Ovary (tissue), 7 donors: ENCODE measurements at regions not wholly inside any gene's neighbourhood (a gene's known extent, or its start where the extent isn't known, plus 50 kb on each side); places are given as distances from the start of the nearest gene placed in this dataset.

Experiments used
- DNase-seq, 5 donors: peaks; one replicate each; pipeline ENCODE4 v3.0.0-alpha.2; 2019 to 2020
- H3K27ac ChIP-seq, 2 donors: fragments of 200-600 bp; one replicate each; pipeline versions ENCODE4 v1.5.1 to v1.8.0; 2019 to 2022
- H3K27me3 ChIP-seq: fragments of 200-600 bp; one replicate; pipeline ENCODE4 v1.8.0; 2022
- H3K36me3 ChIP-seq: fragments of 200-600 bp; sonication (generic); one replicate; pipeline ENCODE4 v1.5.1; 2019
- H3K4me1 ChIP-seq: one replicate; pipeline ENCODE4 v1.8.1; 2013; ENCODE audit warnings: mild to moderate bottlenecking, moderate library complexity; ENCODE audit not compliant: insufficient read depth
- H3K4me3 ChIP-seq: fragments of 200-600 bp; sonication (generic); one replicate; pipeline ENCODE4 v1.5.1; 2017
- H3K9me3 ChIP-seq, 2 donors: fragments of 200-600 bp in 1 of 2; sonication (generic) in 1 of 2; one replicate each; pipeline versions ENCODE4 v1.5.1 to v1.8.1; 2013 to 2019; ENCODE audit warnings: mild to moderate bottlenecking in 1 of 2, moderate library complexity in 1 of 2
- EP300 ChIP-seq: sonication (generic); formaldehyde crosslinking; IDR thresholded peaks from one replicate; pipeline ENCODE4 v1.6.1; 2017; ENCODE audit warnings: antibody characterized with exemption
- POLR2A ChIP-seq: fragments of 450-650 bp; IDR thresholded peaks from one replicate; pipeline ENCODE4 v1.6.1; 2017; ENCODE audit warnings: antibody characterized with exemption, mild to moderate bottlenecking, moderate library complexity
- WGBS, 3 donors: extraction: QIAGEN DNeasy Blood & Tissue Kit in 1 of 3; methylation state at CpG; one replicate each; pipeline versions ENCODE4 v1.1.5 to v1.1.7; 2013 to 2017; 5-methylcytosine and 5-hydroxymethylcytosine counted together
- intact Hi-C, 4 donors: fragments of 100-400 bp; cut with DNase I; formaldehyde crosslinking; loops; one replicate each; pipeline versions ENCODE4 v1.11.0 to v1.15.1; 2022 to 2023
- TF ChIP-seq, protein P1 (sequence below), 3 donors: fragments of 450-650 bp in 2 of 3; fragments of 200-600 bp in 1 of 3; IDR thresholded peaks; one replicate each; pipeline versions ENCODE4 v1.5.1 to v1.8.0; 2016 to 2022; ENCODE audit warnings: antibody characterized with exemption in 3 of 3, mild to moderate bottlenecking in 1 of 3
- donor health status: DM: no; HTN: no; CAD: no; lungs with moderate emphysema.
- donor health status: DM: no; HTN: no; CAD: no.
- donor health status: Bipolar disorder and iron deficiency.
- donor health status: DM: no; HTN: no; CAD: no.
- donor health status: DM: yes; HTN: yes; CAD: no.

DNA sequence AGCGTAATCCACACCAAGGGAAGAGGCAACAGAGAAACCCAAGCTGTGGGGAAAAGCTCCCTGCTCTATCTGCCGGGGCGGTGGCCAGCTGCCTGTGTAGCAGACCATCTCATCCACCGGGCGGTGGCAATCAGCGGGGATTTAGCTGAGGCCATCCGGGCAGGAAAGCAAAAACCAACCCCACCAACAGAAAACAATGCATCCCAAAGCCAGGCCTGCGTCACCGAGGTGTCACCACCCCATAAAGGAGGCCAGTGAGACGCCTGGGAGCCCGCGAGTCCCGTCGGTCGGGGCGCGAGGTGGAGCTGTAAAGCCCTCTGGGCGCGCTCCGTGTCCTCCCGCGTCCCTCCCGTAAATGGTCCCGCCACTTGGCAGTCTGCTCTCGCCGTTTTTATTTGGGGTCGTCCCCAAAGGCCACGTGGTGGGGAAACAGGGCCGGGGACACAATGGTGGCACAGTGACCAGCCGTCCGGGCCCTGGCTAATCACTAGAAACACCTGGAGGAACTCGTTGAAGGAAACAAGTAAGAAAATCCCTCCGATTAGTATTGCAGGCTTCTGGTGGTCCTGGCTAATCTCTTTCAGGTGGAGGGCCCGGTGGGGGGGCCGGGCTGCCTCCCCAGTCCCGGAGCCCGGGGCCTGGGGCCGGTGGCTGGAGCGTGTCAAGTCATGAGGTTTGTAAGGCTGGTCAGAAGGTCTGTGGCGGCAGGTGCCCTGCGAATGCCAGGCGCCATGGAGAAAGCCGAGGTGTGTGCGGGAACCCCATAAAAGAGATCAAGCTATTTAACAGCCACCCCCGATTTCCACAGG, 94.7 kb upstream of the GSC start:
- H3K36me3 ChIP-seq, result no peaks in the 10 kb centered on the region
- WGBS, 3 donors, result 22 to 50% (median 28%) methylated on average over 45 of the region's 45 CpGs
- H3K27ac ChIP-seq, result no peak overlapping the region

DNA sequence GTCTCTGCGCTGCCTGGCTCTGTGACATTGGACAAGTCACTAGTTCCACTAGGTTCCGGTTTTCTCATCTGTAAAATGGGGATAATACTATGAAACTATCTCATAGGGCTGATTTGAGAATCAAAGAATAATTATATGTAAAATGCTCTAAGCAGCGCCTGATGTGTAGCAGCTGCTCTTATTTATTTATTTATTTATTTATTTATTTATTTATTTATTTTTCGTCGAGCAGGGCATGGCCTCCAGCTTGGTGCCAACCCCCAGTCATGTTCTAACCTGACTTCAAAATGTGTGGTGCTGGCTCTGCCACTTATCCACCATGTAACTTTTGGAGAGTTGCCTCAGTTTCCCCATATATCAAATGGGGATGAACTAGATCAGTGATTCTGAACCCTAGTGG, 93.5 kb upstream of the GSC start:
- Histone ChIP-seq H3K27me3 (no peaks in the 10 kb centered on the region), H3K27ac (no peak overlapping the region), H3K4me1 (no peaks in the 10 kb centered on the region), H3K36me3 (no peaks in the 10 kb centered on the region), H3K4me3 (no peak overlapping the region), H3K9me3 (no peaks in the 10 kb centered on the region)
- WGBS, 3 donors, result 96 to 97% (median 97%) methylated on average over 5 of the region's 5 CpGs
- DNase-seq, result no peak
- TF ChIP-seq, protein P1, sequence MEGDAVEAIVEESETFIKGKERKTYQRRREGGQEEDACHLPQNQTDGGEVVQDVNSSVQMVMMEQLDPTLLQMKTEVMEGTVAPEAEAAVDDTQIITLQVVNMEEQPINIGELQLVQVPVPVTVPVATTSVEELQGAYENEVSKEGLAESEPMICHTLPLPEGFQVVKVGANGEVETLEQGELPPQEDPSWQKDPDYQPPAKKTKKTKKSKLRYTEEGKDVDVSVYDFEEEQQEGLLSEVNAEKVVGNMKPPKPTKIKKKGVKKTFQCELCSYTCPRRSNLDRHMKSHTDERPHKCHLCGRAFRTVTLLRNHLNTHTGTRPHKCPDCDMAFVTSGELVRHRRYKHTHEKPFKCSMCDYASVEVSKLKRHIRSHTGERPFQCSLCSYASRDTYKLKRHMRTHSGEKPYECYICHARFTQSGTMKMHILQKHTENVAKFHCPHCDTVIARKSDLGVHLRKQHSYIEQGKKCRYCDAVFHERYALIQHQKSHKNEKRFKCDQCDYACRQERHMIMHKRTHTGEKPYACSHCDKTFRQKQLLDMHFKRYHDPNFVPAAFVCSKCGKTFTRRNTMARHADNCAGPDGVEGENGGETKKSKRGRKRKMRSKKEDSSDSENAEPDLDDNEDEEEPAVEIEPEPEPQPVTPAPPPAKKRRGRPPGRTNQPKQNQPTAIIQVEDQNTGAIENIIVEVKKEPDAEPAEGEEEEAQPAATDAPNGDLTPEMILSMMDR (IDR thresholded peaks at IDR 0.05), result no peak
- no peak for TF ChIP-seq EP300
- no peak for TF ChIP-seq POLR2A
- intact Hi-C loops, result no loop called here

More for the DNA sequence above, 94.7 kb upstream of the GSC start:
- no peak for DNase-seq
- Histone ChIP-seq H3K4me1 (no peaks in the 10 kb centered on the region), H3K9me3 (no peaks in the 10 kb centered on the region), H3K4me3 (no peak overlapping the region), H3K27me3 (no peaks in the 10 kb centered on the region)
- intact Hi-C loops, result no loop called here
- TF ChIP-seq, protein P1 (IDR thresholded peaks at IDR 0.05), result no peak
- no peak for TF ChIP-seq POLR2A
- TF ChIP-seq EP300, result no peak

DNA sequence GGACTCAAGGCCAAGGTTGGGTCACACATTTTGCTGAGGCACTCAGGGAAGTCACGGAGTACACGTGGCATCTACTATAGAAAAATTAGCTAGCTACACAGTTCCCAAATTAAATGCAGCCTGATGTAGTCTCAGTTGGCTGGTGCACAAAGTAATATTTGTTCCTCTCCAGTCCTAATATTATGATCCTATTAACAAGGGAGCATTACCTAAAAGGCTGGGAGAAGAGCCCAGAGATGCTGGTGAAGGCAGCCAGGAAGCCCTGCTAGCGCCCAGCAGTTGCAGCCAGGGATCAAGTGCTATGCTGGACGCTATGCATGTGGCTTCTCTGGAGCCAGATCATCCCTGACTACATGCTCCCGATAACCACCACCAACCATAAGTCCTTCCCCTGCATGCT, 88.0 kb upstream of the GSC start:
- whole genome bisulfite sequencing, 3 donors, result 54 to 61% (median 59%) methylated on average over 5 of the region's 5 CpGs
- no peak for DNase-seq
- TF ChIP-seq POLR2A (no peak), EP300 (no peak)
- TF ChIP-seq, protein P1 (IDR thresholded peaks at IDR 0.05), result no peak
- no peak overlapping the region for H3K4me3 ChIP-seq
- no peak overlapping the region for H3K27ac ChIP-seq
- H3K9me3 ChIP-seq, result no peaks in the 10 kb centered on the region
- intact Hi-C loops, result no loop called here
- no peaks in the 10 kb centered on the region for H3K36me3 ChIP-seq
- no peaks in the 10 kb centered on the region for H3K4me1 ChIP-seq
- no peaks in the 10 kb centered on the region for H3K27me3 ChIP-seq

DNA sequence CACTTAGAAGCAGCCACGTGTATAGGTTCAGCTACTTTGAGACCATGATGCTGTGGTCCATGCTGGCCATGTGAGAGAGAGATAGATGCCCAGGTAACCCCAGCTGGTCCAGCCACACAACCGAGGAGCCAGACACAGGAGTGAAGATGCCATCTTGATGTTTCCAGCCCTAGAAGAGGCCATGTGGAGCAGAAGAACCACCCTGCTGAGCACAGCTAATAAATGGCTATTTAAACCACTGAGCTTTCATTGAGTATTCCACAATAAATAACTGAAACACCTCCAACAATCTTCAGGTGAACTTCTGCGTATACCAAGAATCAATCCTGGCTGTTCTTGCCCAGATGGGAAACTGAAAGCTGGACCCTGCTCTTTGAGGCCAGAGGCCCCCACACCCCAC, 84.0 kb upstream of the GSC start:
- Histone ChIP-seq H3K4me1 (no peaks in the 10 kb centered on the region), H3K36me3 (no peaks in the 10 kb centered on the region), H3K27me3 (no peaks in the 10 kb centered on the region), H3K4me3 (no peak overlapping the region), H3K27ac (no peak overlapping the region), H3K9me3 (no peaks in the 10 kb centered on the region)
- WGBS, 3 donors, result 87 to 89% (median 88%) methylated on average over 3 of the region's 3 CpGs
- DNase-seq, result no peak
- TF ChIP-seq POLR2A (no peak), EP300 (no peak)
- TF ChIP-seq, protein P1 (IDR thresholded peaks at IDR 0.05), result no peak
- intact Hi-C loops, result no loop called here
